NCI-H69 (cell line): ENCODE measurements at regions not wholly inside any gene's neighbourhood (a gene's known extent, or its start where the extent isn't known, plus 50 kb on each side); places are given as distances from the start of the nearest gene placed in this dataset.

Source experiments
- DNase-seq: peaks from one replicate; lab custom pipeline; 2025; lab: John Stamatoyannopoulos, UW

DNA sequence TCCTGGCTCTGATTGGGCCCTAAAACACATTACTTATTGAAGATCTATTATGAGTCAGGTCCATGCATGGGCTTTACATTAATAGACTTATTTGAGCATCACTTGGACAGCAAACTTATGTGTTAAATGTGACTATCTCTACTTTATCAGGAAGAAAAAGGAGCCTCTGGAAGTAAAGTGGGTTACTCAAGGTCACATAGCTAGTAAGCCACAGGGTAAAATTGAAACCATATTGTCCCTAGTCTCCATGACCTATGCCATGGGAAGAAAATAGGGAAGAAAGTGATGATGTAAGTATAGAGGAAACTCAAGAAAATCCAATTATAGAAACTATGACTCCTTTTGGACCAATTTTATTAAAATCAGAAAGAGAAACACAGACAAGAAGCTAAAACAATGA lies 555.3 kb downstream of the NUF2 start:
- DNase-seq = no peak

DNA sequence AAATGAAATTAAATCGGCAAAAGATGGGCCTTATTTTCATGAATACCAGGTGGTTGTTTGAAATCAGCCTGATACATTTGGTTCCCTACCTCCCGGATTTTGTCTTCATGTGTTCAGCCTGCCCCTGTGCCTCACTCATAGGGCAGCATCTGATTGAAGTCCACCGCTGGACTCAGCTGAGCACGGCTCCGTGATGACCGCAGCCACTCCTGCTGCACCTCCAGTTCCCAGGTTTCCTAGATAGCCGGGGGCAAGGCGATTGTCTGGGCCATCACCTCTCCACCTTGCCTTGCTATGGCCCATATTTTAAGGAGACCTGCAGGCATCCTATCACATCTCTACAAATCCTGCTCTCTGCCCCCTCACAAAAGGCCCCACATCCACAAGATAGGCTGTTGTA lies 563.8 kb downstream of the NUF2 start:
- DNase-seq = no peak

GRCh38 chr1:163896001-163896400 lies 574.2 kb downstream of the NUF2 start:
- no peak for DNase-seq

DNA sequence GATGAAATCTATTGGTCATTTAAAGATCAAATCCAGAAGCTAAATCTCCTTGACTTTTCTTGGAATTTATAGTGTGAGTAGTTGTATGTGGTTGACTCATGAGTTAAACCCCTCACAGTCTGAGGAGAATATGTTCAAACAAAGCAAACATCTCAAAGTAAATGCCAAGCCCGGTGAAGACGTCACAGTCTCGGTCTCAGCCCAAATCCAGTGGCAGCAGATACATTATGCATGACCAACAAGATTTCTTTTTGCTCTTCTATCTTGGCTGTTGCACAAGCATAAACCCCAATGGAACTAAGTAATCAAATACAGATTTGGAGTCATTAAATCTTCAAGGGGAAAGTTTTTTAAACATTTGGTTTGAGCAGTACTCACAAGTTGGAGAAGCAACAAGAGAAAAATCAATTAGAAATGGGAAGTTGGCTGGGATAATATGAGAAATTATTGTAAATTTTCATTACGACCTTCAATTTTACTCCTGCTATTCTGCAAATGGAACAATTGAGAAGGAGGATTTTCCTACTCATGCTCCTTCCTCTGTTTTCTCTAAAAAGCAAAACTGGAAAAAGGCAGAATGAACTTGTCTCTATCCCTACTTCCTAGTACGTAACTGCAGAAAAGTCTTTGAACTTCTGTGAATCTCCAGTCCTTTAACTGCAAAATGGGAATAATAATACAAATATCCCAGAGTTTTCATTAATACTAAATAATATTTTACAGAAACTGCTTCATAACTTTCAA lies 575.8 kb downstream of the NUF2 start:
- DNase-seq = no peak

GRCh38 chr1:163906283-163906682 lies 584.5 kb downstream of the NUF2 start:
- DNase-seq = no peak

DNA sequence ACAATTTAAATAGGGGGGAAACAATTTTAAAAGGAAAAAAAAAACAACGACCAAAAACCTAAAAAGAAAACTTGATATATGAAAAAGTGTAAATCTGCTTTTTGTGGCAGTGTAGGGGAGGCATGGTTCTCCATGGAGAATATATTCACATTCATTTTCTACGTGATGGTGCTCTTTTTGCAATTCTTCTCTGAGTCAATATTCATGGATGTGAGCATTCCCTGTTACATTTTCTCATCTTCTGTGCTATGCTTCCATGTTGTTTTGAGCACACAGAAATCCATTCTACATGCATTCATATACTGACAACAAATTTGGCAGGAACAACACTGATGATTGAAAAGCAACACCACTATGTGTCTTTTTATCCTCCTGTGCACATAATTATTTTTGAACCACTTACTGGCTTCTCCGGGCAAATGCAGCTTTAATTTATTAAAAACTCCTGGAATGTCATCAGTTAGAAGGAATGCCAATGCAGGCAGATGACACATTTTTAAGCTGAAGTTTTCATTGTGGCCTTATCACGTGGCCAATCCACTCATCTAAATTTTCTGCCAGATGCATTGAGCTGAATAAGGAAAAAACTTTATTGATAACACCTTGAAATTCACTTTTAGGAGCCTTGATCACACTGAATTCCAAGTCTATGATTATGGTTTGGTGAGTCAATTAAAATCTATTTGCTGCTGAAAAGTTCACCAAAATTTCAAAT lies 590.6 kb downstream of the NUF2 start:
- DNase-seq = no peak

DNA sequence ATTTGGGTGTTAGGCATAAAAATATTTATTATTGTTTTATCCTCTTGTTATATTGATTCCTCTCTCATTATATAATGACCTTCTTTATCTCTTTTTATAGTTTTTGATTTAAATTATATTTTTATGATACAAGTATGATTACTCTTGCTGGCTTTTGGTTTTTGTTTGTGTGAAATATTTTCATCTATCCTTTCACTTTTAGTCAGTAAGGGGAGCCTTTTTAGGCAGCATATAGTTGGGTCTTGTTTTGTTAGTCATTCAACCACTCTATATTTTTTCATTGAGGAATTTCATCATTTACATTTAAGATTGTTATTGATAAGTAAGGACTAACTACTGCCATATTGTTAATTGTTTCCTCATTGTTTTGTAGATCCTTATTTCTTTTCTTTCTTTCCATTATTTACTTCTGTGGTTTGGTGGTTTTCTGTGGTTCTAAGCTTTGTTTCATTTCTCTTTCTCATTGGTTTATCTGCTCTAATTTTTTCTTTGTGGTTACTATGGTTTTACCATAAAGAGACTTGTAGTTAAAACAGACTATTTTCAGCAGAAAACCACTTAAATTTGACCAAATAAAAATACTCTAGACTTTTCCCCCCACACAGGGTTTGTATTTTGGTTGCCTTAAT lies 593.1 kb downstream of the NUF2 start:
- no peak for DNase-seq

DNA sequence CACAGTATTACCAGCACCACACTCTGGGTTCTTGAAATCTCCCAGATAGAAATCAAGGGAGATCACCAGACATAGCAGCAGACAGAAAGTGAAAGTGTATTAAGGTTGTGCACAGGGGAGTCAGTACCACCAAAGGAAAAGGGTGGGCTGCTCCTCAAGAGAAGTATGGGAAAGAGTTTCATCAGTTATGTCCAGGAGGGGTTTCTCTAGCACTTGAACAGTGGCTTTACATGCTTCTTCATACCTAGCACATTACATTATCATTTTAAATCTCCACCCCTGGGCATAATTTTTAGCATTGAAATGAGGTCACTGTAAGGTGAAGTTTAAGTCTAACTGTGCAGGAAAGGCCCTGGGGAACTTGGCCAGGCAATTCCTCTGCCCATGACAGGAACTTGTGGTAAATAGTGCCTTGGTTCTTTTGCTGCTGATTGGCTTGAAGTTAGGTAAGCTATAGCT lies 601.0 kb downstream of the NUF2 start:
- peak; percentile 31 for DNase-seq

GRCh38 chr1:163924041-163924440 lies 602.3 kb downstream of the NUF2 start:
- peak; percentile 51 for DNase-seq

DNA sequence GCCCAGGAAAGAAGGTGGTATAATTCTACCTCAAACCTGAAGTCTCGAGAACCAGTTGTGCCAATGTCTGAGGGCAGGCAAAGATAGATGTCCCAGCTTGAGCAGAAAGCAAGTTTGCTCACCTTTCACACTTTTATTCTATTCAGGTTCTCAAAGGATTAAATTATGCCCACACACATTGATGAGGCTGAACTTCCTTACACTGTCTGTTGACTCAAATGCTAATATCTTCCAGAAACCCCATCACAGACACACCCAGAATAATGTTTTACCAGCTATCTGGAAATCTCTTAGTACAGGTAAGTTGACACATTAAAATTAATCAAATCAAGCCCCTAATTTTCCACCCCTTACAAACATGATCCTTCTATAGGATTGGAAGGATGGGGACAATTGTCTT lies 605.7 kb downstream of the NUF2 start:
- peak; percentile 51 for DNase-seq

DNA sequence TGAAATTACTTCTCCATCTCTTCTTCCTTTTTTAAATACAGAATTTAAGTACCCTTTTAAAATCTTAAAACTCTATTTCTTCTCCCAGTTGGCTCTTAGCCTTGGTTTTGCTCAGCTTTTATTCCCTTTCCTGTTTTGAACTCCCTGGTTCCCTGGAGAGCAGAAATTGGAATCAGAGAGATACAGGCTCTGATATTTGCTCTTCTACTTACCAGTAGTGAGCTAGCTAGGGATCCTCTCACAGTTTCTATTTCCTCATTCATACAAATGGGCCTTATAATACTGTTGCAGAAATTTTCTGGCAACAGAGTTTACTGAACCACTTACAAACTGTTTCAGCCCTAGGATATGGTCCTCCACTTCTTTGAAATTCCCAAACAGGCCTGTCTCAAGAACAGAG lies 606.3 kb downstream of the NUF2 start:
- DNase-seq = peak; percentile 82

DNA sequence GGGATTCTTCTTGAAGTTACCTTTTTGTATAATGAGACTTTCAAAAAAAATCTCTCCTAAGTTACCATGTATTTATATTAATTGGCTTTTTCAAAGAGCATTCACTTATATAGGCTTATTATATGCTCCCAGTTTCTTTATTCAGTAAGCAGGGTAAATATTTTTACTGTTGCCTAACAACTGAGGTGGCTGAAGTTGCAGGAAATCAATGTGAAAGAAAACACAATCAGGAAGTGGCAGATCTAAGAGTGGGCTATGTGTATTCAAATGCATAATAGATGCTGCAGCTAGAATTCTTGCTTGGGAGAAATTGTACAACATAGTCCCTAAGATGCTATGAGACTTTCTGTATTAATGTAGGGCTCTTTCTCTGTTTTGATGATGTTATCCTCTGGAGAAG lies 606.9 kb downstream of the NUF2 start:
- DNase-seq = peak; percentile 51

DNA sequence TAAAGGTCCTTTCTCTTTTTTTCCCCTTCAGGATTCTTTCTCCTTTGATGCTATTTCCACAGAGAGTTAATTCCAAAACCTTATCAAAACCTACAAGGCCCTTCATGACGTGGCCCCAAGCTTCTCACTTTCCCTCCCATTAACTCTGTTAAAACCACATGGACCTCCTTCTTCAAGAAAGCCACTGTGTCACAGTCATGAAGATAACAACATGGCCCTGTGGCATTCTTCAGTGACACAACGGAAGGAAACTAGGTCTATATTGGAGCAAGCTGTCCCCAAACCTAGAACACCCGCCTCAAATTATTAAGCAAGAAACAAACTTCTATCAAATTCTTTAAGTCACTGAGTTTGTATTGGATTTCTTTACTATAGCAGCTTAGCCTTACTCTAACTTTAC lies 611.1 kb downstream of the NUF2 start:
- no peak for DNase-seq

DNA sequence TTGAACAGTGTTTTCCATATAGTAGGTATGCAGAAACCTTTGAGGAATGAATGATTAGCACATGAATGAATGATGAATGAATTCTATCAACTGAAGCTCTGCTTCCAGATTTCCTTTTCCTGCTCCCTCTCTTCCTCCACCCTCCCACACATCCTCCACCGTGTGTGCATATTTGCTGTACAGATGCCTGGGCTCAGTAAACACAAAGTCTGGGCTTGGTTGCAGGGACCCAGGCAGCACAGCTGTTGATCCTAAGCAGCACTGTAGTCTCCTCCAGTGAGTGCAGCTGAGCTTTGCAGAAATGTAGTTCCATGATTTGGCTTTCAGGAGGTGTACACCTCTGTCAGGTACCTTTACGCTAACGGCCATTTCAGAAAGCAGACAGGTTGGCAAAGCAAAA lies 611.7 kb downstream of the NUF2 start:
- DNase-seq = peak; percentile 89

DNA sequence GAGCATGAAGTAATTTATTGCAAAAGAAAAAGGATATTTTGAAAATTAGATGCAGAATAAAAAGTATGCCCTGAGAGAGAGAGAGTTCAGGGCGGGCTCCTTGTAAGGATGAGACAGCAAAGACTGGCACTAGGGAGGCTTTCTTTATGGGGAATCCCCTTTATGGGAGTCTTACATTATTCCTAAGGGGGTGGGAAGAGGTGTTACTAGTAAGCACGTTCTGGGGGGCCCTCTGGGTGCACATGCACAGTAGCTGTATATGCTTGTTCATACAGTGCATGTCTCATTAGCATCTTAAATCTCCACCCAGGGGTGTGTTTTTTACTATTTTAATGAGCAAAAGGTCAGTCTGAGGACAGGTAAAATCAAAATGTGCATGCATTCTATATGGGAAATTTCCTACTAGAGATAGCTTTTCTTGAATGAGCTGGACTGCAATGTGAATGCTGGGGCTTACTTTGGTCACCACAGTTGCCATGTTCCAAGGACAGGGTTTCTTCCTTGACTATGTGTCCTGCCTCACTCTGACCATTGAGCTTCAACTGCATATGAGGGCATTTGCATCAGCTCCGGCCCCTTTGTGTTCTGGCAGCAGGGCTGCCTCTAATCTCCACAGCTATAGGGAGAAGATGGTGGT lies 614.1 kb downstream of the NUF2 start:
- DNase-seq = no peak

GRCh38 chr1:163959622-163960021 lies 599.4 kb upstream of the PBX1 start:
- DNase-seq = peak; percentile 28

GRCh38 chr1:163970151-163970550 lies 588.8 kb upstream of the PBX1 start:
- no peak for DNase-seq

DNA sequence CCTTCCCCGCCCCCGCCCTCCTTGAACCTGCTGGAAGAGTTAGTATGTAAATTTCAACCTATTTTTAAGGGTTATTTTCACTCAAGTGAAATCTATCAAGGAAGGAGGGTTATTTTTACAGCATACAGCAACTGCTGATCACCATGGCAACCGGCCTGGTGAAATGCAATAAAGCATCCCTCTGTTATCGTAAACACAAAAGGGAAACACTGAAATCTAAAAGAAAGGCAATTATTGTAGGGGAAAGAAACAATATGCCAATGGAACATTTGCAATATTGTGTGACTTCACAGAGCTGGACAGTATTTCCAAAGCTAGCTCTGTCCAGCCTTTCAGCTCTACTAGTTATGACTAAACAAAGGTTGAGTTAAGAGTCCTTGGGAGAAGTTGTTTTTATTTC lies 588.3 kb upstream of the PBX1 start:
- no peak for DNase-seq

GRCh38 chr1:163973586-163973985 lies 585.4 kb upstream of the PBX1 start:
- DNase-seq = no peak

DNA sequence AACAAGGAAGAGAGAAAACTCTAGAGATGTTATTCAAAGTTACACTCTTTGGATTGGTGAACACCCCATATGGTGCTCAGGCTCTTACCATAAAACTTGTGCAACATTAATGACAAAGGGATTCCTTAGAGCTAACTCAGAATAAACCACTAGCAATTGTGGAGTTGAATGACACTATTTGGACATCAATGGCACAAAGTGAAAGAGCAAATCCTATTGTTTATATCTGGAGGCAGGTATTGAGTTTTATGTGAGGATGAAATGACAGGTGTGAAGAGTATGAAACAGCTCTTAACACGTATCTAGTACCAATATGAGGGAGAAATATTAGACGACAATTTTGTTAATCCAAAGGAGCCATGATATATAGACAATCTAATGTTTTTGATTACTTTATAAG lies 584.9 kb upstream of the PBX1 start:
- no peak for DNase-seq

DNA sequence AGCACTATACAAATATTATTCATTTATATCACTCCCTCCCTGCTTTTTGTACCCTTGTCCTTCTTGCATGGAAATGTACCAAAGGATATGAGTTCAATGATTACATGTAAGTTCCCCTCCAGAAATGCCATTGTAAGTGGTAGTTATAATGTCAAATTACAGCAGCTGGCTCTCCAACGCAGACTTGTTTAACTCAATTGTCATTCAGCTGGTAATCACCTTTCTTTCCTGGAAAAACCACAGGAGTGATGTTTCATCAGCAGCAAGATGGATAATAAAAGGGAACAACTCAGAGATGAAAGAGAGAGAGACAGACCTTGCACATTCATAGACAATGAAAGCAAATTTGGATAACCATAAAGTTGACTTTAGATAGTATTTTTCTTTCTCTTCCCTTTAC lies 578.6 kb upstream of the PBX1 start:
- DNase-seq = peak; percentile 96

DNA sequence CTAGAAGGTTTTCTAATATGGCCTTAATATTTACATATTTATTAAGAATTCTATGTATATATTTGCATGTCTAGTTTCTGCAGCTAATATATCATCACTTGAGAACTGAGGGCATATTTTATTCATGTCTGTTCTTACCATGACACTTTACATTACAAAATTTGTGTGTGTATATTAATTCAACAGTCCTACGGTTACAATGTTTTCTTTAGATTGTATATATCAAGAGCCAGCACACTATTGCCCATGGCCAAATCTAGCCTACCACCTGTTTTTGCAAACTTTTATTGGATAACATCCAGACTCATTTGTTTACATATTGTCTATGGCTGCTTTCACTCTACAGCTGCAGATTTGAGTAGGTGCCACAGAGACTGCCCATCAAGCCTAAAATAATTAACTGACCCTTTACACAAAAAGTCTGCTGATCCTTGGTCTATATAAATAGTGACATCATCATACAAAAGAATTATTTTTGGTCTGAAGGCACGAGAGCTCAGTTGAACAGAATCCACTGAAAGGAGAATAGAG lies 577.4 kb upstream of the PBX1 start:
- peak; percentile 94 for DNase-seq
